ENCODE measurements at regions not wholly inside any gene's neighbourhood (a gene's known extent, or its start where the extent isn't known, plus 50 kb on each side); places are given as distances from the start of the nearest gene placed in this dataset.

GRCh38 chr6:120569714-120570113, 764.6 kb downstream of the TBC1D32 start:
- H3K27ac ChIP-seq: no peak overlapping the region
- H3K9me3 ChIP-seq: no peaks in the 10 kb centered on the region
- TF ChIP-seq, protein P1, sequence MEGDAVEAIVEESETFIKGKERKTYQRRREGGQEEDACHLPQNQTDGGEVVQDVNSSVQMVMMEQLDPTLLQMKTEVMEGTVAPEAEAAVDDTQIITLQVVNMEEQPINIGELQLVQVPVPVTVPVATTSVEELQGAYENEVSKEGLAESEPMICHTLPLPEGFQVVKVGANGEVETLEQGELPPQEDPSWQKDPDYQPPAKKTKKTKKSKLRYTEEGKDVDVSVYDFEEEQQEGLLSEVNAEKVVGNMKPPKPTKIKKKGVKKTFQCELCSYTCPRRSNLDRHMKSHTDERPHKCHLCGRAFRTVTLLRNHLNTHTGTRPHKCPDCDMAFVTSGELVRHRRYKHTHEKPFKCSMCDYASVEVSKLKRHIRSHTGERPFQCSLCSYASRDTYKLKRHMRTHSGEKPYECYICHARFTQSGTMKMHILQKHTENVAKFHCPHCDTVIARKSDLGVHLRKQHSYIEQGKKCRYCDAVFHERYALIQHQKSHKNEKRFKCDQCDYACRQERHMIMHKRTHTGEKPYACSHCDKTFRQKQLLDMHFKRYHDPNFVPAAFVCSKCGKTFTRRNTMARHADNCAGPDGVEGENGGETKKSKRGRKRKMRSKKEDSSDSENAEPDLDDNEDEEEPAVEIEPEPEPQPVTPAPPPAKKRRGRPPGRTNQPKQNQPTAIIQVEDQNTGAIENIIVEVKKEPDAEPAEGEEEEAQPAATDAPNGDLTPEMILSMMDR (IDR thresholded peaks at IDR 0.05): no peak
- TF ChIP-seq POLR2AphosphoS5 (IDR thresholded peaks at IDR 0.05) (no peak), POLR2A (IDR thresholded peaks at IDR 0.05) (no peak), EP300 (IDR thresholded peaks at IDR 0.05) (no peak)
- no peak overlapping the region for H3K4me3 ChIP-seq
- H3K4me1 ChIP-seq: no peaks in the 10 kb centered on the region
- no peak for ATAC-seq
- WGBS, 2 donors (ENCODE audit: low coverage in 1 of 2): 76 to 89% methylated on average over 1 of the region's 1 CpG
- no peaks in the 10 kb centered on the region for H3K27me3 ChIP-seq
- no peaks in the 10 kb centered on the region for H3K36me3 ChIP-seq

GRCh38 chr6:120564779-120565178, 769.5 kb downstream of the TBC1D32 start:
- Histone ChIP-seq H3K27ac (no peak overlapping the region), H3K4me1 (no peaks in the 10 kb centered on the region), H3K4me3 (no peak overlapping the region), H3K36me3 (no peaks in the 10 kb centered on the region), H3K9me3 (no peaks in the 10 kb centered on the region), H3K27me3 (no peaks in the 10 kb centered on the region)
- TF ChIP-seq, protein P1 (IDR thresholded peaks at IDR 0.05): no peak
- no peak for TF ChIP-seq EP300 (IDR thresholded peaks at IDR 0.05)
- no peak for TF ChIP-seq POLR2A (IDR thresholded peaks at IDR 0.05)
- TF ChIP-seq POLR2AphosphoS5 (IDR thresholded peaks at IDR 0.05): no peak
- 89 to 91% methylated on average over 3 of the region's 3 CpGs for WGBS, 2 donors (ENCODE audit: low coverage in 1 of 2)
- ATAC-seq: no peak

- no peak for ATAC-seq
- H3K36me3 ChIP-seq: no peaks in the 10 kb centered on the region
- no peak overlapping the region for H3K27ac ChIP-seq
- WGBS, 2 donors (ENCODE audit: low coverage in 1 of 2): 81 to 84% methylated on average over 2 of the region's 2 CpGs
- no peaks in the 10 kb centered on the region for H3K4me1 ChIP-seq
- TF ChIP-seq EP300 (IDR thresholded peaks at IDR 0.05): no peak
- H3K9me3 ChIP-seq: no peaks in the 10 kb centered on the region
- no peaks in the 10 kb centered on the region for H3K27me3 ChIP-seq
- no peak overlapping the region for H3K4me3 ChIP-seq
Measured at GRCh38 chr6:120558294-120558693, 776.0 kb downstream of the TBC1D32 start.

- Histone ChIP-seq H3K27ac (no peak overlapping the region), H3K27me3 (no peaks in the 10 kb centered on the region), H3K4me1 (no peaks in the 10 kb centered on the region), H3K36me3 (no peaks in the 10 kb centered on the region), H3K4me3 (no peak overlapping the region), H3K9me3 (no peaks in the 10 kb centered on the region)
- no peak for ATAC-seq
- TF ChIP-seq, protein P1 (IDR thresholded peaks at IDR 0.05): no peak
- TF ChIP-seq EP300 (IDR thresholded peaks at IDR 0.05): no peak
- WGBS, 2 donors (ENCODE audit: low coverage in 1 of 2): 56 to 63% methylated on average over 3 of the region's 3 CpGs
Measured at GRCh38 chr6:120557554-120557953, 776.7 kb downstream of the TBC1D32 start.

DNA sequence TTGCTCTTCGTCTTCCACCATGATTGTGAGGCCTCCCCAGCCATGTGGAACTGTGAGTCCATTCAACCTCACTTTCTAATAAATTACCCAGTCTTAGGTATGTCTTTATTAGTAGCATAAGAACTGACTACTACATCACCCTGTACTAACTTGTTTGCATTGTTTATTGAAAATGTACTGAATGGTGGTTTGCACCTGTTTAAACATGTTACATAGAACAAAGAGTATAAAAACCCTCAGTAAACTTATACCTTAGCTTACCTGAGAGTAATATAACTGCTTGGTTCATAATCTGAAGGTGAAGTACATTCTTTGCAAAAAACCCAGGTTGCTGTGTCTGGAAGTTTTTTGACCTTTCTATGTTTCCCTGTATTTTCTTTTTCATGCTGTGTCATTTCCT, 777.8 kb downstream of the TBC1D32 start:
- TF ChIP-seq POLR2AphosphoS5 (IDR thresholded peaks at IDR 0.05) (no peak), POLR2A (IDR thresholded peaks at IDR 0.05) (no peak), EP300 (IDR thresholded peaks at IDR 0.05) (no peak)
- TF ChIP-seq, protein P1 (IDR thresholded peaks at IDR 0.05): no peak
- ATAC-seq: no peak

DNA sequence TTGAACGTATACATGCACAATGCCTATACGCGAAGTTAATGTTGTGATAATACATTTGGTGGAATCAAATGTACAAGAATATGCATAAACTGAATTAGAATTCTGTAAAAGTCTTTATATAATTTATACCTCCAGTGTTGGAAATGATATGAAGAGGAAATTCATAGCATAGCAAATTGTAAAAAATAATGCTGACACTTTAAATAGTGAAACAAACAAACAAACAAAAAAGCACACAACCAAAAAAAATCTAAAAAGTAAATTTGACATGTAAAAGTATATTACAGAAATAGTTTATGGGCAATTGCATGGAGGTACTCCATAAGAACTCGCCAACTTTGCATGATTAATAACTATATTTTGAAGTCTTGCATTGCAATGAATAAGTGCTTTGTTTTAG, 780.9 kb downstream of the TBC1D32 start:
- H3K4me3 ChIP-seq: no peak overlapping the region
- no peak for TF ChIP-seq POLR2AphosphoS5 (IDR thresholded peaks at IDR 0.05)
- no peak for TF ChIP-seq EP300 (IDR thresholded peaks at IDR 0.05)
- TF ChIP-seq, protein P1 (IDR thresholded peaks at IDR 0.05): no peak
- no peak for TF ChIP-seq POLR2A (IDR thresholded peaks at IDR 0.05)
- no peaks in the 10 kb centered on the region for H3K4me1 ChIP-seq
- no peaks in the 10 kb centered on the region for H3K36me3 ChIP-seq
- 81 to 84% methylated on average over 4 of the region's 4 CpGs for WGBS, 2 donors (ENCODE audit: low coverage in 1 of 2)
- ATAC-seq: no peak
- H3K9me3 ChIP-seq: no peaks in the 10 kb centered on the region
- H3K27ac ChIP-seq: no peak overlapping the region
- H3K27me3 ChIP-seq: no peaks in the 10 kb centered on the region

More for the DNA sequence above, 777.8 kb downstream of the TBC1D32 start:
- H3K27me3 ChIP-seq: no peaks in the 10 kb centered on the region
- WGBS, 2 donors (ENCODE audit: low coverage in 1 of 2): 100% methylated on average over 1 of the region's 1 CpG
- H3K9me3 ChIP-seq: no peaks in the 10 kb centered on the region
- no peak overlapping the region for H3K4me3 ChIP-seq
- H3K4me1 ChIP-seq: no peaks in the 10 kb centered on the region
- H3K27ac ChIP-seq: no peak overlapping the region
- no peaks in the 10 kb centered on the region for H3K36me3 ChIP-seq

Measured in gastroesophageal sphincter (tissue), 4 donors.